ENCODE measurements at regions not wholly inside any gene's neighbourhood (a gene's known extent, or its start where the extent isn't known, plus 50 kb on each side); places are given as distances from the start of the nearest gene placed in this dataset.

DNA sequence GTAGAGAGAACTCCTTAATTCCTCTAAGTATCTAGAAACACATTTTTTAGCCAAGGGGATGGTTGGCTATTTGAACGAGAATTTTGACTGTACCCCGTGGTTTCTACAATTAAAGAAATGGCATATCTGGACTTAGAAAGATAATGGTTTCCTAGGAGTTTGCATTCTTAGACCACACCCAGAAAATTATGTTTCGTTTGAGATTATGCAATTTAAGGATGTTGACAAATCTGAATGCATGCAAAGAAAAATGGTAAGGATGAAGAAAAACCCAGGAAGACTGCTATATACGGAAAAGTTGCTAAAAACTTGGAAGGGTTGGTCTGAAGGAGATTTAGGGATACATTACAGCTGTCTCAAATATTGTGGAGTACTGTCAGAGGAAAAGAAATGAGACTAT lies 538.5 kb upstream of the WWC1 start:
- no peak for DNase-seq (ENCODE audit: low spot score)
- TF ChIP-seq CTCF (IDR thresholded peaks at IDR 0.05; ENCODE audit: extremely low read depth, insufficient read depth, missing control alignments): no peak
- in situ Hi-C loops (cut with MboI; ENCODE audit: low pct_unique_long_range_greater_than_20kb, low sequenced_read_pairs, unreplicated experiment): no loop called here

DNA sequence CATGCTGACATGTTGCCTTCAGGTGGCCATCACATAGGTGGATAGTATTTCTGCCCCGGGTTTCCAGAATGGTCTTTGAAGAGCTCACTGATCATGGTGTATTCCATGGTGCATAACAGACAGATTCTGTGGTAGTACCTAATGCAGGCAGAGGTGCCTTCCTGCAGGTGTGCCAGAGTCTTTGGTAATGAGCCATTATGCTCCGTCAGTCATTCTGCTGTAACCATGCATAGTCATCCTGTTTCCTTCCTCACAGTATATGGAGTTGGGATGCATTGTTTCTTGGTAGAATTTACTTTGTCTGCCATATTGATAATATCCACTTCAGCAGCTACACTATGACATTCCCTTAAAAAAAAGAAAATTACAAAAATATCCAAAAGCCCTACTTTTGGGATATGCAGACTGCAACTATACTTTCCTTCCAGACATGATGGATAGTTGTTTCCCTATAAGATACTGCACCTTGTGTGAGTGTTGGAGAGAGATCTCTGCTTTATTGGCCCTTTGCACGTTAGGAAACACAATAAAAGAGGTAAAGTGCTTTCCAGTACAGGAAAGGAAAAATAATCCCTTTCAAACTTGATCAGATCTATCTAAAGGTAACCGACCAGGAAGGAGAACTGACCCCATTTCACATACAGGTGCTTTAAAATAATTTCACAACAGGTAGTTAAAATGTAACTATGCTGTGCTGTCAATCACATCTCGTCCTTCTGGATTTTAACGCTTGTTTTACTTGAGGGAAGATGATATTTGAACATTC lies 537.5 kb upstream of the WWC1 start:
- no peak for TF ChIP-seq CTCF (IDR thresholded peaks at IDR 0.05; ENCODE audit: extremely low read depth, insufficient read depth, missing control alignments)
- in situ Hi-C loops (cut with MboI; ENCODE audit: low pct_unique_long_range_greater_than_20kb, low sequenced_read_pairs, unreplicated experiment): no loop called here
- DNase-seq (ENCODE audit: low spot score): no peak

DNA sequence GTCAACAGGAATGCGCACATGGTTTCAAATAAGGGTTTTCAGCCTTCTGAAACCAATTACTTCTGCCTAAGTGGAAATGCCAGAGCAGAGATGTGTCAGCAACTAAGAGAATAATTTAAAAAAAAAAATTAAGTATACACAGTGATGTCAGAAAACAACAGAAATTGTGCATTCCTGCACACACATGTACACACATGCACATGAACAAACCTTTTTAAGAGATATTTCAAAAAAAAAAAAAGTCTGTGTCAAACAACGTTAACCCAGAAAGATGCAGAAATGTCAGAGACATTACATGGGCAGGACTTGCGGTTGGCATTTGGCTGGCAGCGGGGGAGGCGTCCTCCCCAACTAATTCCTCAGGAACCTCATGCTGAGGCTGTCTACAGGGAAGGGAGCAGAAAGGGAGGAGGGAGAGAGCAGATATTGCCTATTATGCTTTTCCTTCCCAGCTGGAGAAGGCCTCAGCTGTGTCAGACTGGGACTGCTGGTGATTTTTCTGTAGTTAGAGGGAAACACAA lies 536.9 kb upstream of the WWC1 start:
- no peak for TF ChIP-seq CTCF (IDR thresholded peaks at IDR 0.05; ENCODE audit: extremely low read depth, insufficient read depth, missing control alignments)
- no peak for DNase-seq (ENCODE audit: low spot score)
- in situ Hi-C loops (cut with MboI; ENCODE audit: low pct_unique_long_range_greater_than_20kb, low sequenced_read_pairs, unreplicated experiment): no loop called here

GRCh38 chr5:167755420-167755819 lies 536.0 kb upstream of the WWC1 start:
- in situ Hi-C loops (cut with MboI; ENCODE audit: low pct_unique_long_range_greater_than_20kb, low sequenced_read_pairs, unreplicated experiment): no loop called here
- no peak for DNase-seq (ENCODE audit: low spot score)
- no peak for TF ChIP-seq CTCF (IDR thresholded peaks at IDR 0.05; ENCODE audit: extremely low read depth, insufficient read depth, missing control alignments)

DNA sequence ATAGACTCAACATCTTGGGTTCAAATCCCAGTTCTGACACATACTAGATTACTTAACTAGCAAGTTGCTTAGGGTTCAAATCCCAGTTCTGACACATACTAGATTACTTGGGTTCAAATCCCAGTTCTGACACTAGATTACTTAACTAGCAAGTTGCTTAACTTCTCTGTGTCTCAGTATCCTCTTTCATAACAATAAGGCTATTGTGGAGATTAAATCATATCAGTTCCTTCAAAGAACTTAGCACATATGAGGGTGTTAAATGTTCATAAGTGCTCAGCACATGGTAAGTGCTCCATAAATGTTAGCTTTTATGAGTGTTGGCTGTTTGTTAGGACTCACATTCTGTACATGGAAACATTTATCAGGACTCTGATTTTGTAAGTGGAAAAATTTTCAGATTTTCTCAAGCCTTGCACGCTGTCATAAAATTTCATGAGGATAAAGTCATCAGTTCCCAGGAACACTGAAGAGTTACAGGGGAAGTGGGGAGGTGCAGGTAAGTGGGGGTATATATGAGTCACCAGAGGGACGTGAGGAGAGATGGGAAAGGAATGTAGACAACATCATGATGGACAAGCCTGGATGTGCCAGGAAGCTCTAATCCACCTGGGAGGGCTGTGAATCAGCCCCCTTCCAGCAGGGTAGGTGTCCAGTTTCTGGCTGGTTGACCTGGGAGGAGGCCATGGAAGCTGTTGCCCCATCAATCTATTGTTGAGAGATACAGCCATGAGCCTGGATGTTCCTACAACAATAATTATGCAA lies 532.2 kb upstream of the WWC1 start:
- DNase-seq (ENCODE audit: low spot score): no peak
- in situ Hi-C loops (cut with MboI; ENCODE audit: low pct_unique_long_range_greater_than_20kb, low sequenced_read_pairs, unreplicated experiment): no loop called here

GRCh38 chr5:167763772-167764171 lies 527.7 kb upstream of the WWC1 start:
- no peak for DNase-seq (ENCODE audit: low spot score)
- in situ Hi-C loops (cut with MboI; ENCODE audit: low pct_unique_long_range_greater_than_20kb, low sequenced_read_pairs, unreplicated experiment): no loop called here
- no peak for TF ChIP-seq CTCF (IDR thresholded peaks at IDR 0.05; ENCODE audit: extremely low read depth, insufficient read depth, missing control alignments)

More for the DNA sequence above, 532.2 kb upstream of the WWC1 start:
- TF ChIP-seq CTCF (IDR thresholded peaks at IDR 0.05; ENCODE audit: extremely low read depth, insufficient read depth, missing control alignments): no peak
